Small intestine (tissue), 7 donors: ENCODE measurements at regions not wholly inside any gene's neighbourhood (a gene's known extent, or its start where the extent isn't known, plus 50 kb on each side); places are given as distances from the start of the nearest gene placed in this dataset.
A peak's percentile ranks its signal among the peaks of the same experiment; 100 is the strongest.

ENCODE experiments used
- DNase-seq, 2 donors: peaks; one replicate each; pipeline versions ENCODE4 v3.0.0 to v3.0.0-alpha.2; 2013
- FAIRE-seq: peaks from 2 replicates; lab custom pipeline; 2012; peaks lifted over from hg19 to GRCh38; lab: Jason Lieb, UNC
- H3K27ac ChIP-seq, 3 donors: one replicate each; pipeline ENCODE4 v1.5.1; 2013; ENCODE audit warnings: low read length in 2 of 3, mild to moderate bottlenecking in 2 of 3, control low read depth in 1 of 3, inconsistent platforms in 1 of 3, low read depth in 1 of 3, moderate library complexity in 1 of 3
- H3K27me3 ChIP-seq, 3 donors: one replicate each; pipeline ENCODE4 v1.6.1; 2013; ENCODE audit warnings: low read length in 3 of 3, inconsistent platforms in 1 of 3; ENCODE audit not compliant: control insufficient read depth in 3 of 3, insufficient read depth in 3 of 3
- H3K36me3 ChIP-seq, 3 donors: one replicate each; pipeline ENCODE4 v1.6.1; 2013; ENCODE audit warnings: low read length in 3 of 3, inconsistent platforms in 1 of 3, low read depth in 1 of 3, mild to moderate bottlenecking in 1 of 3, moderate library complexity in 1 of 3; ENCODE audit not compliant: control insufficient read depth in 3 of 3, insufficient read depth in 2 of 3
- H3K4me1 ChIP-seq, 3 donors: one replicate each; pipeline ENCODE4 v1.6.1; 2013; ENCODE audit warnings: low read length in 2 of 3, inconsistent platforms in 1 of 3, low read depth in 1 of 3, mild to moderate bottlenecking in 1 of 3, moderate library complexity in 1 of 3; ENCODE audit not compliant: control insufficient read depth in 3 of 3, insufficient read depth in 2 of 3
- H3K4me3 ChIP-seq, 3 donors: one replicate each; pipeline ENCODE4 v1.5.1; 2013; ENCODE audit warnings: low read length in 3 of 3, control low read depth in 1 of 3, inconsistent platforms in 1 of 3, low read depth in 1 of 3, mild to moderate bottlenecking in 1 of 3, moderate library complexity in 1 of 3
- H3K9me3 ChIP-seq, 2 donors: one replicate each; pipeline ENCODE4 v1.6.1; 2013; ENCODE audit warnings: low read depth in 1 of 2, low read length in 1 of 2; ENCODE audit not compliant: control insufficient read depth in 2 of 2, insufficient read depth in 1 of 2
- WGBS, 3 donors: extraction: QIAGEN DNeasy Blood & Tissue Kit; methylation state at CpG; one replicate each; pipeline ENCODE4 v1.1.7; 2013; 5-methylcytosine and 5-hydroxymethylcytosine counted together
- donor health status: healthy with polysubstance abuse.
- donor health status: control.
- donor health status: control.
- donor health status: Bipolar disorder and iron deficiency.
- donor health status: healthy.

- DNase-seq (no peak), FAIRE-seq (no peak)
- Histone ChIP-seq H3K9me3 (peaks cover 0 to 7% of the 10 kb centered on the region in 2 donors), H3K36me3 (no peaks in the 10 kb centered on the region), H3K4me1 (no peaks in the 10 kb centered on the region), H3K4me3 (no peak overlapping the region), H3K27me3 (peaks cover 0 to 5% (median 3%) of the 10 kb centered on the region in 3 donors), H3K27ac (no peak overlapping the region)
- 90 to 91% (median 91%) methylated on average over 13 of the region's 13 CpGs for WGBS, 3 donors
Measured at GRCh38 chr5:172542651-172543131, 88.4 kb upstream of the SH3PXD2B start.

- no peaks in the 10 kb centered on the region for H3K36me3 ChIP-seq
- H3K4me1 ChIP-seq: no peaks in the 10 kb centered on the region
- FAIRE-seq (no peak), DNase-seq (no peak)
- WGBS, 3 donors: 85 to 93% (median 85%) methylated on average over 3 of the region's 3 CpGs
- H3K27ac ChIP-seq: no peak overlapping the region
- H3K4me3 ChIP-seq: no peak overlapping the region
- H3K9me3 ChIP-seq: peaks cover 0 to 9% of the 10 kb centered on the region in 2 donors
- peaks cover 0 to 5% (median 3%) of the 10 kb centered on the region in 3 donors for H3K27me3 ChIP-seq
Measured at GRCh38 chr5:172541773-172542136, 87.4 kb upstream of the SH3PXD2B start.

DNA sequence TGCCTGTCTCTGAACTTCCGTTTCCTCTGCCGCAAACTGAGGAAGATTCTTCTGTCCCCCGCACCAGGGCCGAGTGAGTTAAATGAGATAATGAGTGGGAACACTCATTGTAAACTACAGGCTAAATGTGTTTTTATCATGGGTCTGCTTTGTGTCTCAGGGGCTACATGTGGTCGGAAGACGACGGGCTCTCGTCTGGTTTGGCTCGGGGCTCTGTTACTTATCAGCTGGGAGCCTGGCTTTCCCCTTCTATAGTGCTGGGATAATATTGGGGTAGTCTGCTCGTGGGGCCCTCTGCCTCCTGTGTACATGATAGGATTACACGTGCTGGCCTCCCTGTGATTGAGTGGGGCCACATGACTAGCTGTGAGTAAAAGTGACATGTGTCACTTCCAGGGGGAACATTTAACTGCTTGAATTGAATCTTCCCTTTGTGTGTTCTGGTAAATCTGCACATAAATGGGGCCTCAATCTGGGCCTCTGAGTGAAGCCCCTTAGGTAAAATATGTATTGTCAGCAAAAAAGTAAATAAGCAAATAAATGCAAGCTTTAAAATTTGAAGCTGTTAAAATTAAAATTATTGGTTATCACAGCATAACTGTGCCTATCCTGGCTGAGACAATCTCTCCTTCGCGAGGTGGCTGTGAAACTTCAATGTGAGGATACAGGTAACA, 86.9 kb upstream of the SH3PXD2B start:
- Histone ChIP-seq H3K4me3 (no peak overlapping the region), H3K36me3 (no peaks in the 10 kb centered on the region), H3K27me3 (peaks cover 0 to 5% (median 3%) of the 10 kb centered on the region in 3 donors), H3K4me1 (no peaks in the 10 kb centered on the region), H3K27ac (no peak overlapping the region), H3K9me3 (peaks cover 0 to 9% of the 10 kb centered on the region in 2 donors)
- DNase-seq: no peak
- WGBS, 3 donors: 74 to 84% (median 83%) methylated on average over 13 of the region's 13 CpGs
- FAIRE-seq: no peak

GRCh38 chr5:172540099-172540870, 86.0 kb upstream of the SH3PXD2B start:
- DNase-seq: no peak
- peaks cover 0 to 5% (median 3%) of the 10 kb centered on the region in 3 donors for H3K27me3 ChIP-seq
- no peaks in the 10 kb centered on the region for H3K4me1 ChIP-seq
- no peak overlapping the region for H3K4me3 ChIP-seq
- no peaks in the 10 kb centered on the region for H3K36me3 ChIP-seq
- peaks cover 0 to 9% of the 10 kb centered on the region in 2 donors for H3K9me3 ChIP-seq
- FAIRE-seq: no peak
- WGBS, 3 donors: 85 to 86% (median 85%) methylated on average over 5 of the region's 5 CpGs
- no peak overlapping the region for H3K27ac ChIP-seq

DNA sequence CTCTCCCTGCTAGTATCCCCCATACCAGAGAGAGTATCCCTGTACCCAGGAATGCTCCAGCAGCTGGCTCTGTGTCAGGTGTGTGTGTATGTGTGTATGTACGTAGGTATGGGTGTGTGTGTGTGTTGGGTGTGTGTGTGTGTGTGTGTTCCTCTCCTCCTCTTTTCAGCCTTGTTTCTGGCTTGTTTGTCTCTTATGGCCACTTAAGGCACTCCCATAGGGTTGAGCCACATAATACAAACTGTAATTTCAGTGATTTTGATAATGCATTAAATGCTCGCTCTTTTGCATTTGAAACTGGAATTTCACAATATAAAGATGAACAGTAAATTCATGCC, 80.8 kb upstream of the SH3PXD2B start:
- H3K27me3 ChIP-seq: no peaks in the 10 kb centered on the region
- H3K36me3 ChIP-seq: no peaks in the 10 kb centered on the region
- H3K9me3 ChIP-seq: peaks cover 0 to 2% of the 10 kb centered on the region in 2 donors
- FAIRE-seq (no peak), DNase-seq (no peak)
- H3K27ac ChIP-seq: no peak overlapping the region
- H3K4me3 ChIP-seq: no peak overlapping the region
- WGBS, 3 donors: 59 to 80% (median 72%) methylated on average over 2 of the region's 2 CpGs
- H3K4me1 ChIP-seq: no peaks in the 10 kb centered on the region

GRCh38 chr5:172534229-172535107, 80.1 kb upstream of the SH3PXD2B start:
- FAIRE-seq: no peak
- Histone ChIP-seq H3K9me3 (peaks cover 0 to 2% of the 10 kb centered on the region in 2 donors), H3K36me3 (no peaks in the 10 kb centered on the region), H3K4me1 (no peaks in the 10 kb centered on the region), H3K27ac (no peak overlapping the region), H3K27me3 (no peaks in the 10 kb centered on the region), H3K4me3 (no peak overlapping the region)
- WGBS, 3 donors: 61 to 83% (median 63%) methylated on average over 9 of the region's 9 CpGs
- DNase-seq: peak; percentile 16 to 36

- peaks cover 0 to 2% of the 10 kb centered on the region in 2 donors for H3K9me3 ChIP-seq
- no peak overlapping the region for H3K27ac ChIP-seq
- no peaks in the 10 kb centered on the region for H3K27me3 ChIP-seq
- H3K4me3 ChIP-seq: no peak overlapping the region
- no peaks in the 10 kb centered on the region for H3K4me1 ChIP-seq
- FAIRE-seq (no peak), DNase-seq (no peak)
- 19 to 53% (median 27%) methylated on average over 12 of the region's 12 CpGs for WGBS, 3 donors
- no peaks in the 10 kb centered on the region for H3K36me3 ChIP-seq
Measured at GRCh38 chr5:172533399-172534228, 79.3 kb upstream of the SH3PXD2B start.
